Coronary artery (tissue), 2 donors: ENCODE measurements at regions not wholly inside any gene's neighbourhood (a gene's known extent, or its start where the extent isn't known, plus 50 kb on each side); places are given as distances from the start of the nearest gene placed in this dataset.

ENCODE experiments used
- DNase-seq: peaks from one replicate; pipeline ENCODE4 v3.0.0-alpha.2; 2017; ENCODE audit warnings: low spot score
- H3K27ac ChIP-seq, 2 donors: fragments of 200-600 bp; sonication (generic); one replicate each; pipeline ENCODE4 v1.5.1; 2016 to 2019
- H3K4me3 ChIP-seq: fragments of 200-600 bp; sonication (generic); 2 replicates; pipeline ENCODE4 v1.5.1; 2016; ENCODE audit warnings: mild to moderate bottlenecking, moderate library complexity
- TF ChIP-seq, protein P1 (sequence below): fragments of 200-600 bp; sonication (generic); IDR thresholded peaks from one replicate; pipeline ENCODE4 v1.5.1; 2019; ENCODE audit warnings: antibody characterized with exemption

DNA sequence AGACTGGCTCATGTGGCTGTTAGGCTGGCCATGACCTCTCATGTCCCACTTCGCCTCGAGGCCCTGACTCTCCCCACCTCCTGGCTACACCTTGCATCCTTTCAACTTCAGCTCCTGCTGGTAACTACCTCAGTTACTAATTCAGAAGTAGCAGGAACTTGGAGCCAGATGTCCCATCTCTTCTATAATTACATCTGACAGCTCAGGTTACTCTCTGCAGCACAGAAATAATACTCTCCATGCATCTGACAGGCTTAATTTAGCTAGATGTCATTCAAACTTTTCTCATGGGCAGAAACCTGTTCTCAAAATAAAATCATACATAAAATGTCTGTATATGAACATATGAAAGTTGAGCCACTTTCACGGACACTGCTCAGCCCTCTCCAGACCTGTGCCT lies 92.2 kb upstream of the IL33 start:
- TF ChIP-seq, protein P1, sequence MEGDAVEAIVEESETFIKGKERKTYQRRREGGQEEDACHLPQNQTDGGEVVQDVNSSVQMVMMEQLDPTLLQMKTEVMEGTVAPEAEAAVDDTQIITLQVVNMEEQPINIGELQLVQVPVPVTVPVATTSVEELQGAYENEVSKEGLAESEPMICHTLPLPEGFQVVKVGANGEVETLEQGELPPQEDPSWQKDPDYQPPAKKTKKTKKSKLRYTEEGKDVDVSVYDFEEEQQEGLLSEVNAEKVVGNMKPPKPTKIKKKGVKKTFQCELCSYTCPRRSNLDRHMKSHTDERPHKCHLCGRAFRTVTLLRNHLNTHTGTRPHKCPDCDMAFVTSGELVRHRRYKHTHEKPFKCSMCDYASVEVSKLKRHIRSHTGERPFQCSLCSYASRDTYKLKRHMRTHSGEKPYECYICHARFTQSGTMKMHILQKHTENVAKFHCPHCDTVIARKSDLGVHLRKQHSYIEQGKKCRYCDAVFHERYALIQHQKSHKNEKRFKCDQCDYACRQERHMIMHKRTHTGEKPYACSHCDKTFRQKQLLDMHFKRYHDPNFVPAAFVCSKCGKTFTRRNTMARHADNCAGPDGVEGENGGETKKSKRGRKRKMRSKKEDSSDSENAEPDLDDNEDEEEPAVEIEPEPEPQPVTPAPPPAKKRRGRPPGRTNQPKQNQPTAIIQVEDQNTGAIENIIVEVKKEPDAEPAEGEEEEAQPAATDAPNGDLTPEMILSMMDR, result no peak
- DNase-seq, result no peak
- H3K4me3 ChIP-seq, result no peak overlapping the region
- H3K27ac ChIP-seq, result no peak overlapping the region

DNA sequence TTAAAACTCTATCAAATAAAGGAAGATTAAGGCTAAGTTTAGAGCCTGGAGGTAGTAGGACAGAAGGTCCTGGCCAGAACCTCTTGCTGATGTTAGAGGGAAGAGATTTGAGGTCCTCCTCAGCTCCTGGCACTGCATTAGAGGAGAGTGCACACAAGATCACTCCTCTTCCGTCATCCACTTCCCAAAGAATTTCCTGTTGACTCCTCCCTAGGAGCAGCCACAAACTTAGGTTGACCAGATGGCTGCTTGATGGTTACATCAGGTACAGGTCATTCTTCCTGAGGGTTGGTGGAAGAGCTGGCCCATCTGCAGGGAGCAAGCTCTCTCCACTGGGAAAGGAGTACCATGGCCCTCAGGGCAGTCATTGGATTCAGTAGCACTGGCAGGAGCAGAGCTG lies 93.9 kb upstream of the IL33 start:
- TF ChIP-seq, protein P1, result no peak
- no peak overlapping the region for H3K27ac ChIP-seq
- DNase-seq, result no peak
- H3K4me3 ChIP-seq, result no peak overlapping the region

DNA sequence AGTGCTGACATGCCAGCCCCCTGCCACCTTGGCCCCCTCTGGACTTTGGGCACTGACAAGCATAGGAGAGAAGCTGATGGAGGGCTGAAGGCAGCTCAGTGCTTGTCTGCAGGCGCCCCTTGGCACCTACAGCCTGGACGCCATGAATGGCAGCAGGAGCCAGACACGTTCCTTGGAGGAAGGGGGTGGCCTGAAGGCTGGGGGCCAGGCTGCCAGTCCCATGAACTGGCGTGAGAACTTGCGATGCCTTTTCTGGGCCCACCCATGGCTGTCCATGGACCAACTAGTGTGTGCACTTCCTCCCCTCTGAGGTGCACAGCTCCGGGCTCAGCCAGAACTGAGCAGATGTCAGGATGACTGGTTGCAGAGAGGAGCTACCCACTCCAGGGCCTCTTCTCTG lies 99.0 kb upstream of the RANBP6 start:
- no peak overlapping the region for H3K4me3 ChIP-seq
- TF ChIP-seq, protein P1, result no peak
- no peak for DNase-seq
- H3K27ac ChIP-seq, result no peak overlapping the region

DNA sequence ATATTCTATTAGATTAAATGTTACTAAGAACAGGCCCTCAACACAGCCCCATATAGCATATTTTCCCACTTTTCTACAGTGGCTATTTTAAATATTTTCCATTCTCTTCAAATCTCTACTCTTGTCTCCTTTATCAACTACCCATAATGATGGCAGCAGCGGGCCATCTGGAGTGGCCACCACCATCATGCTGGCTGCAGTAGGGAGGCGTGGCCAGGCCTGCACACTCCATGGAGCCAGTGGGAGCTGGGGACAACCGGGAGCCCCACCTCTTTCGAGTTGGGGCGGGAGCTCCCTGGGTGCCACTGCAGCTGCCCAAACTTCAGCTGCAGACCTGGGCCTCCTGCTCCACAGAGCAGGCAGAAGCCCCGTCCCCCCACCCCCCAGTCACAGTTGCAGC lies 98.4 kb upstream of the RANBP6 start:
- no peak overlapping the region for H3K4me3 ChIP-seq
- no peak overlapping the region for H3K27ac ChIP-seq
- DNase-seq, result no peak
- TF ChIP-seq, protein P1, result no peak

DNA sequence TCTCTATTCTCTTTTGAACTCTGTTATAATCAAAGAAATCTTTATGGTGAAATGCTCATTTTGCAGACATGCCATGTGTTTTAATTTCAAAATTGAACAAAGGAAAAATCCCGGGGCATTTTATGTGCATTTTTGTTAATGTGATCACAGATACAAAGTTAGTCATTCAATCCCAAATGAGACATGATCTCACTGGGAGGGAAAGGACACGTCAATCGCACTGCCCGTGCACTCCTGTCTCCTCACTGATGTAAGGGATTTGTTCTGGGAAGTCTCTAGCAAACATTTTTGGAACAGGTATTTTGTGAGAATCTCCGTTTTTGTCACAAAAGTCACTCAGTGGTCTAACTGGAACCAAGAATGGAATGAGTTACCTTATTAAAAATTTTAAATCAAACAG lies 97.9 kb upstream of the RANBP6 start:
- Histone ChIP-seq H3K4me3 (no peak overlapping the region), H3K27ac (no peak overlapping the region)
- no peak for DNase-seq
- TF ChIP-seq, protein P1, result no peak

DNA sequence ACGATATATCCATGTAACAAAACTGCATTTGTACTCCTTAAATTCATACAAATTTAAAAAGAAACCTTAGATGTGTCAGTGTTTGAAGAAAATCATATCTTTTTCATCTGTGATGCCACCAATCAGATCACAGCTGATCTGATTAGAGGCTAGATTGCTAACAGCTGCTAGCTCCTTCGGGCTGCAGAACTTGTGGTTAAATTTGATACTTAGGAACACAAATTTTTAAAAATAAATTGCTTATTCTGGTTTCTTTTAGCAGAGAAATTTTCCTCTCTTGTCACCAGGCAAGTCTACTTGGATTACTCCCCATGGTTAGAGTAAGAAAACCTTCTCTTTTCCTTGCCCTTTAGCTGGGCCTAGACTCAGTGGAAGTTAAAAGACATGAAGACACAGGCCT lies 94.6 kb upstream of the RANBP6 start:
- Histone ChIP-seq H3K4me3 (no peak overlapping the region), H3K27ac (no peak overlapping the region)
- TF ChIP-seq, protein P1, result no peak
- no peak for DNase-seq

DNA sequence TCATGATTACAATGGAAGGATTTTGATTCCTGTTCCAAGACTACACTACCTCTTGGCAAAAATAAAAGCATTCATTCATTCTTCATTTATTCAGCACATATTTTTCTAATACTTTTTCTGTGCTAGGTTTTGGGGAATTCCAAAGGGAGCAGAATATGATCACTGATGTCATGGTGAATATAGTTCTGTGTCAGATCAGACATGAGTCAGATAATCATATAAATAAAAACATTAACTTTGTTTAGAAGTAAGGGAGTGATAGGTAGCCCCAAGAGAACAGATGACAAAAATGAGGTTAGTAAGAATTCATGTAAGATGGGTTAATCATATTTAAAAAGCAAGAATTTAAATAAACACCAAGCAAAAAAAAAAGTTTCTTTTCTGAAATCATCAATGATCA lies 94.1 kb upstream of the RANBP6 start:
- TF ChIP-seq, protein P1, result no peak
- DNase-seq, result no peak
- no peak overlapping the region for H3K4me3 ChIP-seq
- no peak overlapping the region for H3K27ac ChIP-seq
